Astrocyte (in vitro differentiated cells and primary cell): ENCODE measurements at regions not wholly inside any gene's neighbourhood (a gene's known extent, or its start where the extent isn't known, plus 50 kb on each side); places are given as distances from the start of the nearest gene placed in this dataset.

Experiments used
- DNase-seq: peaks from one replicate; pipeline ENCODE4 v3.0.0-alpha.2; 2010; ENCODE audit warnings: low read depth
- FAIRE-seq: peaks from 2 replicates; lab custom pipeline; 2011; peaks lifted over from hg19 to GRCh38; lab: Jason Lieb, UNC
- H2AFZ ChIP-seq: 2 replicates; pipeline ENCODE4 v1.6.0; 2012; ENCODE audit warnings: low read depth, low read length, inconsistent platforms
- H3K27ac ChIP-seq: 2 replicates; pipeline ENCODE4 v1.5.1; 2011; ENCODE audit warnings: low read depth, low read length, inconsistent platforms
- H3K27me3 ChIP-seq: 2 replicates; pipeline ENCODE4 v1.6.0; 2011; ENCODE audit warnings: low read length, inconsistent platforms; ENCODE audit not compliant: insufficient read depth
- H3K36me3 ChIP-seq: 2 replicates; pipeline ENCODE4 v1.5.1; 2011; ENCODE audit warnings: low read length, inconsistent platforms; ENCODE audit not compliant: insufficient read depth
- H3K4me1 ChIP-seq: 2 replicates; pipeline ENCODE4 v1.5.1; 2011; ENCODE audit warnings: low read length, inconsistent platforms; ENCODE audit not compliant: insufficient read depth
- H3K4me2 ChIP-seq: 2 replicates; pipeline ENCODE4 v1.6.0; 2012; ENCODE audit warnings: low read length, inconsistent platforms
- H3K4me3 ChIP-seq: 2 replicates; pipeline ENCODE4 v1.5.1; 2011; ENCODE audit warnings: low read depth, mild to moderate bottlenecking, low read length, inconsistent platforms; ENCODE audit not compliant: insufficient read depth
- H3K79me2 ChIP-seq: 2 replicates; pipeline ENCODE4 v1.6.0; 2012; ENCODE audit warnings: mild to moderate bottlenecking, low read length, inconsistent platforms; ENCODE audit not compliant: insufficient read depth
- H3K9ac ChIP-seq: 2 replicates; pipeline ENCODE4 v1.6.0; 2012; ENCODE audit warnings: mild to moderate bottlenecking, low read length, inconsistent platforms
- H3K9me3 ChIP-seq: 2 replicates; pipeline ENCODE4 v1.5.1; 2012; ENCODE audit warnings: low read depth, mild to moderate bottlenecking, low read length, inconsistent platforms; ENCODE audit not compliant: insufficient read depth
- H4K20me1 ChIP-seq: 2 replicates; pipeline ENCODE4 v1.6.0; 2012; ENCODE audit warnings: low read length, inconsistent platforms; ENCODE audit not compliant: insufficient read depth
- H3K27ac Mint-ChIP-seq: one replicate; pipeline ENCODE4 v1.8.0; 2021; ENCODE audit warnings: mild to moderate bottlenecking, mixed read lengths; ENCODE audit not compliant: unreplicated experiment
- H3K27me3 Mint-ChIP-seq: one replicate; pipeline ENCODE4 v1.8.0; 2021; ENCODE audit warnings: low read depth, mixed read lengths; ENCODE audit not compliant: unreplicated experiment
- H3K36me3 Mint-ChIP-seq: one replicate; pipeline ENCODE4 v1.8.0; 2021; ENCODE audit warnings: low read depth, mixed read lengths; ENCODE audit not compliant: unreplicated experiment
- H3K4me1 Mint-ChIP-seq: one replicate; pipeline ENCODE4 v1.8.0; 2021; ENCODE audit warnings: low read depth, mixed read lengths; ENCODE audit not compliant: unreplicated experiment
- H3K4me3 Mint-ChIP-seq: one replicate; pipeline ENCODE4 v1.8.0; 2021; ENCODE audit warnings: mild to moderate bottlenecking, moderate library complexity, mixed read lengths; ENCODE audit not compliant: unreplicated experiment
- H3K9me3 Mint-ChIP-seq: one replicate; pipeline ENCODE4 v1.8.0; 2021; ENCODE audit warnings: mild to moderate bottlenecking, mixed read lengths; ENCODE audit not compliant: unreplicated experiment
- CTCF ChIP-seq: IDR thresholded peaks from 2 replicates; pipeline ENCODE4 v1.5.1; 2011; ENCODE audit warnings: low read depth, mild to moderate bottlenecking, inconsistent platforms, low read length, moderate library complexity; ENCODE audit not compliant: insufficient read depth
- EZH2 ChIP-seq: IDR thresholded peaks from 2 replicates; pipeline ENCODE4 v1.6.1; 2012; ENCODE audit warnings: mild to moderate bottlenecking, low read length, inconsistent platforms; ENCODE audit not compliant: insufficient read depth

GRCh38 chr20:7650086-7650879, 290.0 kb downstream of the HAO1 start:
- no peak overlapping the region for H3K4me2 ChIP-seq
- FAIRE-seq, result no peak
- no peaks in the 10 kb centered on the region for H3K36me3 ChIP-seq
- no peaks in the 10 kb centered on the region for H3K9me3 Mint-ChIP-seq
- H3K4me1 ChIP-seq, result no peaks in the 10 kb centered on the region
- no peaks in the 10 kb centered on the region for H3K27me3 Mint-ChIP-seq
- DNase-seq, result peak; percentile 97
- no peaks in the 10 kb centered on the region for H3K4me1 Mint-ChIP-seq
- H3K4me3 Mint-ChIP-seq, result no peak overlapping the region
- H3K27me3 ChIP-seq, result no peaks in the 10 kb centered on the region
- no peak overlapping the region for H3K27ac ChIP-seq
- H3K36me3 Mint-ChIP-seq, result no peaks in the 10 kb centered on the region
- H2AFZ ChIP-seq, result no peak overlapping the region
- no peak overlapping the region for H3K4me3 ChIP-seq
- H3K9me3 ChIP-seq, result peaks cover 5% of the 10 kb centered on the region
- H4K20me1 ChIP-seq, result no peaks in the 10 kb centered on the region
- H3K79me2 ChIP-seq, result no peaks in the 10 kb centered on the region
- H3K27ac Mint-ChIP-seq, result no peak overlapping the region
- no peak for TF ChIP-seq CTCF
- TF ChIP-seq EZH2, result no peak
- H3K9ac ChIP-seq, result no peak overlapping the region

DNA sequence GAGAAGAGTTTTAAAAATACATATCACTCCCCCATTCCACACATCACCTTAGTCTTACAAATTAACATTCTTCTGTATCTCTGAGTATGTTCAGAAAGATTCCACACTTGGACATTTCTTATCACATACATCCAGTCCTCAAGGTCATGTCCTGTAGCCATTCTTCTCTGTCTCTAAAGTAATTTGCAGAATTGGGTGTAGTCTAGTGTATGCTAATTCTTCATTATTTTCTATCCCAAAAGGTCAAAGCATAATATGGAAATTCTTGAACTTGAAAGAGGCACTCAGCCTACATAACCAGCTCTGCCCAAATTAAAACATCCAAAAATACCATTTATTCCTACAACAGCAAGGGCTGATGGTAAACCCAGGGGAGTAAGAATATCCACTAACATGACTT, 286.0 kb downstream of the HAO1 start:
- Histone ChIP-seq H3K4me3 (no peak overlapping the region), H3K36me3 (no peaks in the 10 kb centered on the region), H3K4me2 (no peak overlapping the region), H3K9me3 (no peaks in the 10 kb centered on the region), H3K27me3 (no peaks in the 10 kb centered on the region), H2AFZ (no peak overlapping the region), H3K9ac (no peak overlapping the region), H3K79me2 (no peaks in the 10 kb centered on the region), H3K4me1 (no peaks in the 10 kb centered on the region), H4K20me1 (no peaks in the 10 kb centered on the region), H3K27ac (no peak overlapping the region)
- Mint-ChIP-seq H3K27me3 (no peaks in the 10 kb centered on the region), H3K36me3 (no peaks in the 10 kb centered on the region), H3K4me3 (no peak overlapping the region), H3K9me3 (no peaks in the 10 kb centered on the region), H3K27ac (no peak overlapping the region), H3K4me1 (no peaks in the 10 kb centered on the region)
- no peak for DNase-seq
- TF ChIP-seq EZH2 (no peak), CTCF (no peak)
- FAIRE-seq, result no peak
